Ishikawa (cell line): ENCODE measurements at regions not wholly inside any gene's neighbourhood (a gene's known extent, or its start where the extent isn't known, plus 50 kb on each side); places are given as distances from the start of the nearest gene placed in this dataset.

Source experiments
- CEBPB ChIP-seq: IDR thresholded peaks from 2 replicates; pipeline ENCODE4 v1.6.1; 2012
- CREB1 ChIP-seq: IDR thresholded peaks from 2 replicates; pipeline ENCODE4 v1.6.1; 2012; ENCODE audit warnings: low read depth
- EGR1 ChIP-seq: IDR thresholded peaks from 2 replicates; pipeline ENCODE4 v1.6.1; 2012
- EP300 ChIP-seq: IDR thresholded peaks from 2 replicates; pipeline ENCODE4 v1.6.1; 2012; ENCODE audit warnings: borderline replicate concordance
- FOXM1 ChIP-seq: IDR thresholded peaks from 2 replicates; pipeline ENCODE4 v1.6.1; 2012; ENCODE audit warnings: low read depth, borderline replicate concordance
- NFIC ChIP-seq: IDR thresholded peaks from 2 replicates; pipeline ENCODE4 v1.6.1; 2012
- RAD21 ChIP-seq: IDR thresholded peaks from 2 replicates; pipeline ENCODE4 v1.6.1; 2012; ENCODE audit warnings: low read depth
- TAF1 ChIP-seq: IDR thresholded peaks from 2 replicates; pipeline ENCODE4 v1.6.1; 2012; ENCODE audit warnings: low read depth, mild to moderate bottlenecking
- TCF12 ChIP-seq: IDR thresholded peaks from 2 replicates; pipeline ENCODE4 v1.6.1; 2012; ENCODE audit warnings: low read depth
- TEAD4 ChIP-seq: IDR thresholded peaks from 2 replicates; pipeline ENCODE4 v1.6.1; 2012
- YY1 ChIP-seq: IDR thresholded peaks from 2 replicates; pipeline ENCODE4 v1.6.1; 2012; ENCODE audit warnings: low read depth
- ZBTB7A ChIP-seq: IDR thresholded peaks from 2 replicates; pipeline ENCODE4 v1.6.1; 2012; ENCODE audit warnings: low read depth
- TF ChIP-seq, protein P1 (sequence below): IDR thresholded peaks from 2 replicates; pipeline ENCODE4 v1.6.1; 2012; ENCODE audit warnings: low read depth, mild to moderate bottlenecking
- TF ChIP-seq, protein P2 (sequence below): IDR thresholded peaks from 2 replicates; pipeline ENCODE4 v1.6.1; 2012
- TF ChIP-seq, protein P3 (sequence below): IDR thresholded peaks from 2 replicates; pipeline ENCODE4 v1.6.1; 2012

DNA sequence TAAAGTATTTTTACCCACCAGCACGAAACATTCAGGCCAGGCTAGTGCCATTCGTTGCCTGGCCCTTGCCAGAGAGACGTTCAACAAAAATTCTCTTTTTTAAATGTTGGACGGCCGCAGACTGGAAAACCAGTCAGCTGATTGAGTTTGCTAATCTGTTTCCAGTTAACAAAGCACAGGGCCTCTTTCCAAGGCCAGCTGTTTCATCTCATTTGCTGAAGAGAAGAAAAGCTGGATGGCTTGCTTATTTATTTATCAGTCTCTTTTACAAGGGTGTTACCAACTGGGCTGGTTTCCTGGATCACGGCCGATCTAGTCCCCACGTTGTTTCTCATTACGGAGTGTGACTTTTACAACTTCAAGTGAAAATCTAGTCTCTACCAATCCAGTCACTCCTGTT is 418.7 kb upstream of the DYNLRB2 start:
- TF ChIP-seq, protein P1, sequence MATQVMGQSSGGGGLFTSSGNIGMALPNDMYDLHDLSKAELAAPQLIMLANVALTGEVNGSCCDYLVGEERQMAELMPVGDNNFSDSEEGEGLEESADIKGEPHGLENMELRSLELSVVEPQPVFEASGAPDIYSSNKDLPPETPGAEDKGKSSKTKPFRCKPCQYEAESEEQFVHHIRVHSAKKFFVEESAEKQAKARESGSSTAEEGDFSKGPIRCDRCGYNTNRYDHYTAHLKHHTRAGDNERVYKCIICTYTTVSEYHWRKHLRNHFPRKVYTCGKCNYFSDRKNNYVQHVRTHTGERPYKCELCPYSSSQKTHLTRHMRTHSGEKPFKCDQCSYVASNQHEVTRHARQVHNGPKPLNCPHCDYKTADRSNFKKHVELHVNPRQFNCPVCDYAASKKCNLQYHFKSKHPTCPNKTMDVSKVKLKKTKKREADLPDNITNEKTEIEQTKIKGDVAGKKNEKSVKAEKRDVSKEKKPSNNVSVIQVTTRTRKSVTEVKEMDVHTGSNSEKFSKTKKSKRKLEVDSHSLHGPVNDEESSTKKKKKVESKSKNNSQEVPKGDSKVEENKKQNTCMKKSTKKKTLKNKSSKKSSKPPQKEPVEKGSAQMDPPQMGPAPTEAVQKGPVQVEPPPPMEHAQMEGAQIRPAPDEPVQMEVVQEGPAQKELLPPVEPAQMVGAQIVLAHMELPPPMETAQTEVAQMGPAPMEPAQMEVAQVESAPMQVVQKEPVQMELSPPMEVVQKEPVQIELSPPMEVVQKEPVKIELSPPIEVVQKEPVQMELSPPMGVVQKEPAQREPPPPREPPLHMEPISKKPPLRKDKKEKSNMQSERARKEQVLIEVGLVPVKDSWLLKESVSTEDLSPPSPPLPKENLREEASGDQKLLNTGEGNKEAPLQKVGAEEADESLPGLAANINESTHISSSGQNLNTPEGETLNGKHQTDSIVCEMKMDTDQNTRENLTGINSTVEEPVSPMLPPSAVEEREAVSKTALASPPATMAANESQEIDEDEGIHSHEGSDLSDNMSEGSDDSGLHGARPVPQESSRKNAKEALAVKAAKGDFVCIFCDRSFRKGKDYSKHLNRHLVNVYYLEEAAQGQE = no peak
- TF ChIP-seq EP300 (no peak), TCF12 (no peak), FOXM1 (no peak), TAF1 (no peak), YY1 (no peak), EGR1 (no peak), TEAD4 (no peak), ZBTB7A (no peak)
- TF ChIP-seq, protein P2, sequence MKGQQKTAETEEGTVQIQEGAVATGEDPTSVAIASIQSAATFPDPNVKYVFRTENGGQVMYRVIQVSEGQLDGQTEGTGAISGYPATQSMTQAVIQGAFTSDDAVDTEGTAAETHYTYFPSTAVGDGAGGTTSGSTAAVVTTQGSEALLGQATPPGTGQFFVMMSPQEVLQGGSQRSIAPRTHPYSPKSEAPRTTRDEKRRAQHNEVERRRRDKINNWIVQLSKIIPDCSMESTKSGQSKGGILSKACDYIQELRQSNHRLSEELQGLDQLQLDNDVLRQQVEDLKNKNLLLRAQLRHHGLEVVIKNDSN = no peak
- TF ChIP-seq, protein P3, sequence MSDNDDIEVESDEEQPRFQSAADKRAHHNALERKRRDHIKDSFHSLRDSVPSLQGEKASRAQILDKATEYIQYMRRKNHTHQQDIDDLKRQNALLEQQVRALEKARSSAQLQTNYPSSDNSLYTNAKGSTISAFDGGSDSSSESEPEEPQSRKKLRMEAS = no peak

- no peak for TF ChIP-seq RAD21
- TF ChIP-seq CREB1 = no peak
- no peak for TF ChIP-seq YY1
- no peak for TF ChIP-seq TAF1
- no peak for TF ChIP-seq FOXM1
- TF ChIP-seq EP300 = no peak
- TF ChIP-seq, protein P2 = no peak
- no peak for TF ChIP-seq NFIC
- TF ChIP-seq CEBPB = no peak
- TF ChIP-seq TEAD4 = no peak
- TF ChIP-seq ZBTB7A = no peak
- no peak for TF ChIP-seq EGR1
- TF ChIP-seq, protein P3 = no peak
Observed at GRCh38 chr16:80121522-80121909, 419.3 kb upstream of the DYNLRB2 start.

DNA sequence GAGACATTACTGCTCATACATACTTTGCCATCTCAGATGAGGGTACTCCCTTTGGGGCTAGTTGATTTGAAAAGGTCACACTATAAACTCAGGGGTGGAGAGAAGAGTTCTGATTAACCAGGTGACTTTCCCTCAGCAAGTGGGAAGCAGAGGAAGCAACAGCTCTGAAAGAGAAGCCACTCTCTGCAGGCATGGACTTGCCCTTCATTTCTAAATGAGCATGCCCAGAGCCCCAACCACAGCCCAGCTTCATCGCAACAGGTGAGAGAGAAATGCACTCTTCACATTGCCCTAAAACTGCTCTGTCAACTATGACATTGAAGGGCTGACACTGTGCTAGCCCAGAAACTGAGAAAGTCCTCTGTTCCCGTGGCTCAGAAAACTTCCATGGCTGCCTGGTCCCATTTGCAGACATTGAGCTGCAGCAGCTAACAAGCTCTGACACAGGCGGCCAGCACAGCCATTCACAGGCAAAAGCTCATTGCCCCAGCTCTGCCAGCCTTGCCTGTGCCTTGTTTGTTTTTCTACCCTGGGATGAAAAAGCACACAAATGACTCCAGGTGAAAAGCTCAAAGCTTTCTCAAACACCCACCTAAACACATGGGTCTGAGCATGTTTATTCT is 419.8 kb upstream of the DYNLRB2 start:
- TF ChIP-seq TEAD4 (no peak), RAD21 (no peak), FOXM1 (no peak), TAF1 (no peak), EP300 (no peak), CEBPB (no peak), YY1 (no peak), CREB1 (no peak), ZBTB7A (no peak), EGR1 (no peak), TCF12 (no peak), NFIC (no peak)
- TF ChIP-seq, protein P3 = no peak
- TF ChIP-seq, protein P1 = no peak
- TF ChIP-seq, protein P2 = no peak

GRCh38 chr16:80117556-80118130 is 423.1 kb upstream of the DYNLRB2 start:
- TF ChIP-seq TCF12 (no peak), TAF1 (no peak), CREB1 (no peak), RAD21 (no peak), EP300 (no peak)
- TF ChIP-seq, protein P2 = no peak
- TF ChIP-seq, protein P3 = no peak
- TF ChIP-seq, protein P1 = no peak
